Prostate gland (tissue), 2 donors: ENCODE measurements at regions not wholly inside any gene's neighbourhood (a gene's known extent, or its start where the extent isn't known, plus 50 kb on each side); places are given as distances from the start of the nearest gene placed in this dataset.

Experiments used
- DNase-seq: peaks from one replicate; pipeline ENCODE4 v3.0.0-alpha.2; 2019; ENCODE audit warnings: low spot score
- H3K27ac ChIP-seq, 2 donors: fragments of 200-600 bp; sonication (generic); 2 replicates each; pipeline ENCODE4 v1.5.1; 2017 to 2019
- H3K27me3 ChIP-seq: fragments of 200-600 bp; sonication (generic); replicated peaks from 2 replicates; pipeline ENCODE4 v1.5.1; 2019; ENCODE audit not compliant: insufficient read depth
- H3K36me3 ChIP-seq, 2 donors: fragments of 200-600 bp; sonication (generic); 1 replicate in 1 of 2; 2 replicates in 1 of 2; pipeline versions ENCODE4 v1.5.1 to v1.8.1; 2017 to 2019
- H3K4me1 ChIP-seq: fragments of 200-600 bp; sonication (generic); replicated peaks from 2 replicates; pipeline ENCODE4 v1.5.1; 2019
- H3K4me3 ChIP-seq, 2 donors: fragments of 200-600 bp; sonication (generic); 2 replicates each; pipeline ENCODE4 v1.5.1; 2017 to 2019
- H3K9me3 ChIP-seq: fragments of 200-600 bp; sonication (generic); 2 replicates; pipeline ENCODE4 v1.5.1; 2017
- POLR2A ChIP-seq: fragments of 450-650 bp; IDR thresholded peaks from one replicate; pipeline ENCODE4 v1.6.1; 2016; ENCODE audit warnings: antibody characterized with exemption, mild to moderate bottlenecking
- POLR2AphosphoS5 ChIP-seq: sonication (generic); formaldehyde crosslinking; IDR thresholded peaks from one replicate; pipeline ENCODE4 v1.6.1; 2017; ENCODE audit warnings: antibody characterized with exemption
- WGBS: methylation state at CpG from one replicate; pipeline ENCODE4 v1.1.5; 2018; 5-methylcytosine and 5-hydroxymethylcytosine counted together
- intact Hi-C: fragments of 100-400 bp; cut with DNase I; formaldehyde crosslinking; loops from one replicate; pipeline ENCODE4 v1.14.2; 2022
- TF ChIP-seq, protein P1 (sequence below), 4 experiments: fragments of 200-600 bp in 2 of 4; fragments of 450-650 bp in 2 of 4; sonication (generic) in 2 of 4; IDR thresholded peaks; 1 replicate in 3 of 4; 2 replicates in 1 of 4; pipeline ENCODE4 v1.5.1; 2016 to 2019; ENCODE audit warnings: antibody characterized with exemption in 4 of 4, mild to moderate bottlenecking in 2 of 4, moderate library complexity in 2 of 4

DNA sequence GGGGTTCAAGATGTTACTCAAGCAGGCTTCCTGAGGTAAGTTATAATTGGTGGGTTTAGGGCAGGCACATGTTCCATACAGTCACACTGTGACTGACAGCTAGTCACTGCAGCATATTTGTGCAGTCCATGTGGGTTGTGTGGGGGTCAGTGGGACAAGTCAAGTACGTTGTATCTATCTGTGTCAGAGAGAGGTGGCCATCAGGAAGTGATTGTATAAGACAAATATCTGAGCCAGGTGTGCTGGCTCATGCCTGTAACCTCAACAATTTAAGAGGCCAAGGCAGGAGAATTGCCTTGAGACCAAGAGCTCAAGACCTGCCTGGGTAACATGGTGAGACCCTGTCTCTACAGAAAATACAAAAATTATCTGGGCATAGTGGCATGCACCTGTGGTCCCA, 509.3 kb downstream of the CENPC start:
- H3K27ac ChIP-seq: no peak overlapping the region
- H3K27me3 ChIP-seq: no peaks in the 10 kb centered on the region
- 56% methylated on average over 1 of the region's 1 CpG for WGBS
- no peaks in the 10 kb centered on the region for H3K9me3 ChIP-seq
- DNase-seq: no peak
- intact Hi-C loops: no loop called here
- no peak overlapping the region for H3K4me3 ChIP-seq
- H3K4me1 ChIP-seq: no peaks in the 10 kb centered on the region
- H3K36me3 ChIP-seq: no peaks in the 10 kb centered on the region
- no peak for TF ChIP-seq POLR2AphosphoS5
- TF ChIP-seq POLR2A: no peak

DNA sequence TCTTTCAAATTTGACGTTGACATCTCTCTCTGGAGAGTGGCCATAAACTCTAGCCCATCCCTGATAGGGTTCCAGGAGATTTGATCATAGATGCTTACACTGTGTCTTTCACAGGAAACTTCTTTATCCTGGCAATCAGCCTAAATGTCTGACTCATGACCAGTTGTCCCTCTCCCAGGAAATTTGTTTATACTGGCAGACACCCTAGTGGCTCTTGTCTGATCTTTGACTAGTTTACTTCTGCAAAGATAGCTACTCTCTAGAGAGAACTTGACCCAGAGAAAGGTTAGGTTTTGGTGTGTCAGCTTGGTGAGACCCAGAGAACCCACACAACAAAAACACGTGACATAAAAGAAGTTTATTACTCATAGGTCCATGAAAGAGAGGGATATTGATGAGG, 509.8 kb downstream of the CENPC start:
- TF ChIP-seq, protein P1, sequence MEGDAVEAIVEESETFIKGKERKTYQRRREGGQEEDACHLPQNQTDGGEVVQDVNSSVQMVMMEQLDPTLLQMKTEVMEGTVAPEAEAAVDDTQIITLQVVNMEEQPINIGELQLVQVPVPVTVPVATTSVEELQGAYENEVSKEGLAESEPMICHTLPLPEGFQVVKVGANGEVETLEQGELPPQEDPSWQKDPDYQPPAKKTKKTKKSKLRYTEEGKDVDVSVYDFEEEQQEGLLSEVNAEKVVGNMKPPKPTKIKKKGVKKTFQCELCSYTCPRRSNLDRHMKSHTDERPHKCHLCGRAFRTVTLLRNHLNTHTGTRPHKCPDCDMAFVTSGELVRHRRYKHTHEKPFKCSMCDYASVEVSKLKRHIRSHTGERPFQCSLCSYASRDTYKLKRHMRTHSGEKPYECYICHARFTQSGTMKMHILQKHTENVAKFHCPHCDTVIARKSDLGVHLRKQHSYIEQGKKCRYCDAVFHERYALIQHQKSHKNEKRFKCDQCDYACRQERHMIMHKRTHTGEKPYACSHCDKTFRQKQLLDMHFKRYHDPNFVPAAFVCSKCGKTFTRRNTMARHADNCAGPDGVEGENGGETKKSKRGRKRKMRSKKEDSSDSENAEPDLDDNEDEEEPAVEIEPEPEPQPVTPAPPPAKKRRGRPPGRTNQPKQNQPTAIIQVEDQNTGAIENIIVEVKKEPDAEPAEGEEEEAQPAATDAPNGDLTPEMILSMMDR (IDR thresholded peaks at IDR 0.05): no peak
- TF ChIP-seq POLR2A: no peak
- peak; percentile 62 for TF ChIP-seq POLR2AphosphoS5
- Histone ChIP-seq H3K36me3 (no peaks in the 10 kb centered on the region), H3K9me3 (no peaks in the 10 kb centered on the region), H3K27me3 (no peaks in the 10 kb centered on the region), H3K4me1 (no peaks in the 10 kb centered on the region), H3K27ac (no peak overlapping the region), H3K4me3 (no peak overlapping the region)
- DNase-seq: peak; percentile 60
- 0% methylated on average over 2 of the region's 2 CpGs for WGBS
- intact Hi-C loops: no loop called here

DNA sequence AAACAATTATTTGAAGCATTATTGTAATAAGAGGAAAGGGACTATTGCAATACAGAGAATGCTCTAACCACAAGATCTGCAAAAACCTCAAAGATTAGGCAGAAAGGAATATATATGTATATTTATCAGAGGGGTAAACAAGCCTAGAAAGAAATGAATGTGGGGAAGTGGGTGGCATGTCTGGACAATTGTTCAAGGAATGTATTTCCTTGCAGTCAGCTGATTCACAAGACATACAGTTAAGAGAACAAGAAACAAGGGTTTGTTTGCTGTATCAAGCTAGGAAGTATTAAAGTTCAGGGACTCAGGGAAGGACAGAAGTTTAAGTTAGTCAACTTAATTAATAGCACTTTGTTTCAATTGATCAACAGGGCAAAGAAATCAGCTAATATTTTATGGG, 514.7 kb downstream of the CENPC start:
- intact Hi-C loops: no loop called here
- TF ChIP-seq POLR2AphosphoS5 (no peak), POLR2A (no peak)
- TF ChIP-seq, protein P1 (IDR thresholded peaks at IDR 0.05): no peak
- H3K4me3 ChIP-seq: no peak overlapping the region
- no peaks in the 10 kb centered on the region for H3K4me1 ChIP-seq
- no peaks in the 10 kb centered on the region for H3K9me3 ChIP-seq
- no peaks in the 10 kb centered on the region for H3K36me3 ChIP-seq
- no peaks in the 10 kb centered on the region for H3K27me3 ChIP-seq
- no peak overlapping the region for H3K27ac ChIP-seq
- no peak for DNase-seq

DNA sequence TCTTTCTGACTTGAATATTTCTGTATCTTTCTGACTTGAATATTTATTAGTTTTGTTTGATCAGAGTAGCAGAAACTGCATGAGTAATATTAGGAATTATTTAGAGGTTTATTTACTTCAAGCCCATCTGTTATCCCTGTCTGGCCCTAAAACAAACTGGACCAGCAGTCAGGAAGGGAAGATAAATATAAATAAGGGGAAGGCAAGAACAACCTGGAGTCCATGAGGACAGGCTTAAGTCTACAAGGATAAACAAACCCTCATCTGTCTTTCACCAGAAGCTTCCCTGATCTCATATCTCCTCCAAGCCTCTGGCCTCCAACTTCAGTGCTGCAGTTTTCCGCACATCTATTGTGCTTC, 524.9 kb downstream of the CENPC start:
- 95% methylated on average over 1 of the region's 1 CpG for WGBS
- TF ChIP-seq POLR2A: no peak
- no peak for TF ChIP-seq POLR2AphosphoS5
- Histone ChIP-seq H3K4me1 (no peaks in the 10 kb centered on the region), H3K36me3 (no peaks in the 10 kb centered on the region), H3K9me3 (no peaks in the 10 kb centered on the region), H3K27me3 (no peaks in the 10 kb centered on the region), H3K4me3 (no peak overlapping the region), H3K27ac (no peak overlapping the region)
- no peak for DNase-seq
- intact Hi-C loops: no loop called here

DNA sequence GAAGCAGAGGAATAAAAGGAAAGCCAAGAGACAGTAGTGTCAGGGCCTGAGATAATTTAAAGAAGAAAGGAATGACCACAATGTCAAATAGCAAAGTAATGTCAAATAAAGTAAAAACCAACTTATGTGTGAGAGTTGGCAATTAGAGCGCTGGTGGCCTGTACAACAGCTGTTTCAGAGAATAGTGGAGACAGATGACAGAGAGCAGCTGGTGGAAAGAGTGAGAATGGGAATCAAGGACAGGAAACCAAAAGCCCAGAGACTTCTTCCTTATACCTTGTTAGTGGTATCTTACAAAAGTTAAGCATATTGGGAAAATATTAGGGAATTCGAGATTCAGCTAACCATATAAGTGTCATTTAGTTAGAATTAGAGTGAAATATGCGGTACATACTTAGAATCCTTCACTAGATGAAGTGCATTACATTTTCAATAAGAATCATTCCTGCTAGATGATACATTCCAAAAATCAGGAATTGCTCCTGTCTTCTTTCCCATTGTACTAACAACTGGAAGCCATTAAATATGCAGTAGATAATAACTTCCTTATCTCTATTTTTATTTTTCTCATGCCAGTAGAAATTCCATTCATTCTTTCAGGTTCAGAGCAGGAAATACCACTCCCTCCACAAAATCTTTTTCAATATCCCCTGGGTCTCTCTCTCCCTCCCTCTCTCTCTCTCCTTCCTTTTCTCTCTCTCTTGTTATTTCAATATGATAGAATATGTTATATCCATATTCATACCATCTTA, 525.4 kb downstream of the CENPC start:
- no peak for DNase-seq
- intact Hi-C loops: no loop called here
- no peak overlapping the region for H3K4me3 ChIP-seq
- no peaks in the 10 kb centered on the region for H3K36me3 ChIP-seq
- no peak overlapping the region for H3K27ac ChIP-seq
- WGBS: 82% methylated on average over 3 of the region's 3 CpGs
- no peaks in the 10 kb centered on the region for H3K4me1 ChIP-seq
- TF ChIP-seq POLR2AphosphoS5 (no peak), POLR2A (no peak)
- TF ChIP-seq, protein P1 (IDR thresholded peaks at IDR 0.05): no peak
- H3K27me3 ChIP-seq: no peaks in the 10 kb centered on the region
- H3K9me3 ChIP-seq: no peaks in the 10 kb centered on the region

DNA sequence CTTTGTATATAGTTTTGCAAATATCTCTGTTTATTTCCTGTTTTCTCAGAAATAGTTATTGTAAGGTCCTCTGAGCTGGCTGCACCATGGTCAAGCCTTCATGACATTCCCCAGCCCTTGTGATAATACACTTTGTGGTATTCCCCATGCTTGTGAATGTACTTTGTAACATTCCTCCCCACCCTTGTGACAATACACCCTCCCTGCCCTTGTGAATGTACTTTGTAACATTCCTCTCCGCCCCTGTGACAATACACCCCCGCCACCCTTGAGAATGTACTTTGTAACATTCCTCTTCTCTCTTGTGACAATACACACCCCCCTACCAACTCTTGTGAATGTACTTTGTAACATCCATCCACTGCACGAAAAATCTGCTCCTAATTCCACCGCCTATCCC, 530.7 kb downstream of the CENPC start:
- H3K9me3 ChIP-seq: no peaks in the 10 kb centered on the region
- intact Hi-C loops: no loop called here
- 84% methylated on average over 4 of the region's 4 CpGs for WGBS
- TF ChIP-seq POLR2A (no peak), POLR2AphosphoS5 (no peak)
- TF ChIP-seq, protein P1 (IDR thresholded peaks at IDR 0.05): no peak
- no peaks in the 10 kb centered on the region for H3K36me3 ChIP-seq
- no peak overlapping the region for H3K27ac ChIP-seq
- no peaks in the 10 kb centered on the region for H3K4me1 ChIP-seq
- no peaks in the 10 kb centered on the region for H3K27me3 ChIP-seq
- no peak overlapping the region for H3K4me3 ChIP-seq
- DNase-seq: no peak
